NCI-H524 (cell line): ENCODE measurements at regions not wholly inside any gene's neighbourhood (a gene's known extent, or its start where the extent isn't known, plus 50 kb on each side); places are given as distances from the start of the nearest gene placed in this dataset.

ENCODE experiments used
- DNase-seq, 2 experiments: peaks; one replicate each; lab custom pipeline; 2025; lab: John Stamatoyannopoulos, UW

DNA sequence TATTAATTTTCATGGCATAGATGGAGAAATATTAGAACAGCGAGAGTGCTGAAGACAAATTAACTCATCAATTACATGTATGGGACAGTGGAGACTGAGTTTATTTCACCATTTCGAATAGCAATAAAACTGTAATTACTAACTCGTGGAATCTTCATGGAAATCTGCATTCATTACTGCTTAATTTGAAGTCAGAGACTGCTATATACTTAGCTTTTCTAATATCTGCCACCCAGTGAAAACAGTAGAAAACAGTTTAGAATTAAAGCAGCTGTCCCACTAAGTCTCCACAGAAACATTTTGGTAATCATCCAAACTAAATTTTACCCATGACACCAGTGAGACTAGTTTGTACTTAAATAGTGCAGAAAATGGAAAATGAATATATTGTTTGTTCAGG lies 56.8 kb downstream of the IZUMO3 start:
- DNase-seq: no peak

DNA sequence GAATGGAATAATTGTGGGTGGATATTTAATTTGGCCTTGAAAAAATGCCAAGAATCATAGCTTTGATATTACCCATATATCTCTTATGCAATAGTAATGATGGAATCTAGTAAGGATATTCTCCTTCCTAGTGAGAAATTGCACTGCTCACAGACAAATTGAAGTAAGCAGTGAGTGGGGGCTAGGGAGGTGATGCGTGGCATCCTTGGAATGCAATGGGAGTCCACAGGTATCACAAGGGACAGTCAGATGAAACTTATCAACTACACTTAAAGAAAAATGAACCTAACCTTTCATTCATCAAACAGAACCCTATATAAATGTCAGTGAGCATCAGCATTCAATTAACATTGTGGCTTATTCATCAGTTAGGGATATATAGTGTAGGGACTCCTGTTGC lies 57.8 kb downstream of the IZUMO3 start:
- no peak for DNase-seq

DNA sequence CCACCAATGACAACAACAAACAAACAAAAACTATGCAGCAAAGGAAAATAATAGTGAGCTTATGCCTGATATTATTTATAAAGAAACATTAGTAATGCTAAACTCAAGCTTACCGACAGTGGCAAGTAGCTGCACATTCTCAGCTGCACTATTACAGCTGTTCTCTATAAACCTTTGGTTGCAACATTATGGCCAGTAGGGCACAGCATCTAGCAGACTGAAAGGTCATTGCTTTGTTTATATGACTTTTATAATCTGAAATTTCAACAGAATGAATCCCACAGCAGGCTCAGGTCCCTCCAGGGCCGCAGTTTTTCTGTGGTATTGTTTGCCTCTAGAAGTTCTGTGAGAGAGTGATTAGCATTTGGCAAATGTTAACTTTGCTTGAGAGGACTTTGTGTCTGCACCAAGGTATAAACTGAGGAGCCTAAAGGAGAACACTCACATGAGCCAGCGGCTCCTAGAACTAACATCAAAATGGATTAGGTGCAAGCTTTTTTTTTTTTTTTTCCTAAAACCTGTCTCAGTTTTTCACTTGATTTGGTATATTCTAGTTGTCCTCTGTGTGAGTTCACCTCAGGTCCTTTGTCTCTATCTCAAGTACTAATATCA lies 58.3 kb downstream of the IZUMO3 start:
- no peak for DNase-seq

DNA sequence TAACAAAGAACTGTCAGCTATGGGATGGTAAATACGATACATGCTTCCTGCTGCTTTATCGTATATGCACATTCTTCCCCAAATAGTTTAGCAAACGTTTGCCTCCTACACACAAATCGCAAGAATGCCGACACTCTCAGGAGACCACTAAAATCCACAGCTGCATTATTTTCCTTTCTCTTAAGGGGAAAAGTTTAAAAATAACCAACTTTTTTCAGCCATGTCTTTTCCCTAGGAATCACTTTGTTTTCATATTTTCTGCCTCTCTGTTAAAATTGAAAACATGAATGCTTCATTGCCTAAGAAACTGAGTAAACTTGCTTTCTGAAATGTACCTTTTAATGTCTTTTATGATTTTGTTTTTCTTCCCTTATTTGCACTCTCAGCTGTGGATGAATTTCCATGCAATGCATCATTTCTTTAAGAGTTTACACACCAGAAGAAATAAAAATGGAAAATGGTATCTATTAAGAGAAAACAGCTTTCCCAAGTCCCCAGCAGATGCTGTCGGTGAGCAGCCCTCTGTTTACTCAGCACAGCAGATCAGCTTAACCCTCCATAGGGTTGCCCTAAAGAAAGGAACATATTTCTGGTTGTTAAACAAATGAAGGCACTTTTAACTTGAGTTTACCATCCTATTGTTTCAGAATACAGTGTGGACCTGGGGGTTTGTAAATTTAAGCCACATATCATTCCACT lies 66.2 kb downstream of the IZUMO3 start:
- peak in 1 of 2 experiments; percentile 29 for DNase-seq

DNA sequence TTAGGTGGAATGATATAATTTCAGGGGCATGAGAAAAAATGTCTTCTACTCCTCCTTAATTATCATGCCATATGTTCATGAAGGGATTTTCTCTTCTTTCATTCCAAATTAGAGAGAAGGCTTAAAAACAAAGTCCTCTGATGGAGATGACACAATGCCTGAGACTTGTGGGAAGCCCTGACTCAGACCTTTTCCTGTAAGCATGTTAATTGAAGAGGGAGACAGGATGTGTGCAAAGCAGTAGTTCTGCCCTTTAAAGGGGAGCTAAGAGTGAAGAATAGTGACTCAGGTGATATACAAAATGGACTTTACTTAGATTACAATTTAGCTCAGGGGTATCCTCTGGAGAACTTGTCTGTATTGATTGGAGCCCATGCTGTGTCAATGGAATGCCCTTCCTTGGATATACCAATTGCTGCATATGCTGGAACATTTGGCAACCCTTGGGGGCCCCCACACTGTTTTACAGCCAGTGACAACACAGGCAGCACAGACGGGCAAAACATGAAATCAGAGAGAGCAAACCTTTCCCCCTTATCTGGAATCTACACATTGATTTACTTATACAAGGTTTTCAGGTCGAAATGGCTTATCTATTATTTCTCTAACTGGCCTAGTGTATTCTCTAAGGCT lies 81.3 kb downstream of the IZUMO3 start:
- DNase-seq: peak; percentile 57 to 81

DNA sequence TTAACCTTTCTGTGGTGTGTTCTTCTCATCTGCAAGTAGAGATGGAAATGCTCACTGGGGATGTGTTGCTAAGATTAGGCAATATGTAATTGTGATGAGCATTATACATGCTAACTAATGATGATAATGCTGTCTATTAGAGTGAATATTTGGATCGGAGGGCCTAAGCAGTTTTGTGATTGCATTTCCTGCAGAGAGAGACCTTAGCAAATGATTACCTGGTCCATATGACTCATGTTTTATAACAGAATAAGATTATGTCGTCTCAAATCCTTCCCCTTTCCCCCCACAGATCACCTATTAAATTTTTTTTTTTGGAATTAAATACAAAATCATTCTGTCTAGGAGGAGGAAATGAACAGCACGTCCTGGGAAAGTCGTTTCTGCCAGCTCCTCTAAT lies 82.7 kb downstream of the IZUMO3 start:
- peak in 1 of 2 experiments; percentile 11 for DNase-seq

DNA sequence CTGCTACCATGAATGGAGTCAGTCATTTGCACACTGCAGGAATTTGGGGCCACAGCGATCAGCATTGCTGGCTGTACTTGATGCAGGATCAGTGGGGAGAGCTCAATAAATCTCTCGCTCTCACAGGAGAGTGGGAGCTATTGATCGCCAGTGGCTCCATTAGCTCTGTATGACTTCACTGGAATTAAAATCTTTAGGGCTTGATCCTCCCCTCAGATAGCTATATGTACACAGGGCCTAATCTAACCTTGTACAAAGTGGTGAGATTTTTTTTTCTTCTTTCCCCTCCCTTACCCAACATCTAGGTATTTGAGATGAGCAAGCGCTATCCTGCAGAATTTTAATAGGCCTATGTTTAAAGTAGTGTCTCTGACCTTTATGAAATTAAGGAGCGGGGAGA lies 84.9 kb downstream of the IZUMO3 start:
- no peak for DNase-seq

DNA sequence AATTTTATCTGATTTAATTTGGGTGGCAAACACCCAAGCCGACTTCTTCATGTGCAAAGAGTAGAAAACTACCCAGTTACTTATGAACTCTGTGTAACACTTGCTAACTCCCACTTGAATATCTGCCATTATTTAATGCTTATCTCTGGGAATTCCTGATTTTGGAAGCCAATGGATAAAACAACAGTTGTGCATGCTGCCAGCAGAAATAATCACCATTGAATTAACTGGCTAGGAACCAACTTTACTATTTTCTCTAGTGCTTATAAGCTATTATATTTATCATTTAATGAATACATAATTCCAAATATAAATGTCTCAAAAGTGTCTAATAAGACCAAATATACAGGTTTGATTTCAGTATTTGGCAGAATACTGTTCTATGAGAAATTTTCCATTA lies 85.7 kb downstream of the IZUMO3 start:
- no peak for DNase-seq

DNA sequence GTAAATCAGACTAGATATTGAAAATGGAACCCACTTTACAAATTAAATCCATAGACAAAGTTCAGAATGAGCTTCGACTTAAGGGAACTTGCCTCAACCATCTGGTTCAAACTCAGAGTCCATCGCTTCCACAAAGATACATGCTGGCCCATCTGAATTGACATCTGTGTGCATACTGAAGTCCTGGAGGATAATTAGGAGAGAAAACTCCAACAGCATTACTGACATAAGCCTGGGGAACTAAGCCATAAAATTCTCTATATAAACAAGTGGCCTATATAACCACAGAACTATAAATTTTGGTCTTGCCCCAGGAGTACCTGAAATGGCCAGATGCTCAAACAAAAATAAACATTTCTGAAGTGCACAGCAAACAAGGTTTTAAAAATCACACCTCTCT lies 94.4 kb downstream of the IZUMO3 start:
- DNase-seq: peak; percentile 63 to 90

DNA sequence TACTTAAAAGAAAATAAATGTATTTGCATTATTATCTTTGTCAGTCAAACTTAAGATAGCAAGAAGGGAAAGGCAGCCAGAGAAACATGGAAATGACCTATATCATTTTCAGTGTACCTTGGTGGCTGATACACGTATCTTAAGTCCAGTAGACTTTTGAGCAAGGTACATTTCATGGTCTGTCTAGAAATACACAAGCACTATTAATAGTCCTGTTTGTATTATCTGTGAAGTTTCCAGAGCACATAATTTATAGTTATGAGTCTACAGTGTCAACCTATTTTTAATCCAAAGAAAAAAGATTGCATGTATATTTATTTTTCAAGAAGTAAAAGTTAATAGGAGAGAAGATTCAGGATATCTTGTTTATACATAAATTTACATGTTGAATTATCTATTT lies 95.7 kb downstream of the IZUMO3 start:
- no peak for DNase-seq

DNA sequence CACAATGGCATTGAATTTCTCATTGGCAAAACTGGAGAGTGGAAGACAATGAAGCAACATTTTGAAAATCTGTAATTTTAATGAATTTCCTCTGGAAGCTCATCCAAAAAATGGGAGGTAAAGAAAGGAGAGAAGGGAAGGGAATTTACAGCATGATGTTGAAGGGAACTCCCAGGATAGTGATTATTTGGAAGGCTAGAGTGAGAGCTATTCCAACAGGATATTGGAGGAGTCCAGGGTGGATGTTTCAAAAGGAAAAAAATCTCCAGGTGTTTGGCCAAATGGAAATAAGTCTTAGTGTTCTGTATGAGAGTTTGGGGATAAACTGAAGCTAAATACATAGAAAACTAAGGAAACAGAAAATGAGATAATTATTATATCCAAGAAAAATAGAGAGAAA lies 106.2 kb downstream of the IZUMO3 start:
- DNase-seq: no peak

DNA sequence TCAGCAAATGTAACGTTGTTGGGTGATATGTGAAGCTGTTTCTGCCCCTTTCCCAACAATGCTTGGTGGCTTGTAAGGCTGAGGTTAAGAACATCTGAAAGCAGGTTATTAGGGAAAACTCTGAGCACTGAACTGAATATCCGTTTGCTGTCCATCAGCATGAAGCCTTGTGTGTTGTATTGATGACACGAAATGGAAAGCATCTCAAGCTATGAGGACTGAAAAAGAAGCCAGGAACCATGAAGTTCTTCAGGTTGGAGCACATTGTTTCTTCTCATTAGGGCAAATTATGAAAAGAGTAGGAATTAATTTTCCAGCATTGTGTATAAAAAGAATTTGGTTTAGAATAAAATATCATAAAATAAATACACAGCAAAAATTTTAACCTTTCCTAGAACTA lies 106.8 kb downstream of the IZUMO3 start:
- DNase-seq: no peak

DNA sequence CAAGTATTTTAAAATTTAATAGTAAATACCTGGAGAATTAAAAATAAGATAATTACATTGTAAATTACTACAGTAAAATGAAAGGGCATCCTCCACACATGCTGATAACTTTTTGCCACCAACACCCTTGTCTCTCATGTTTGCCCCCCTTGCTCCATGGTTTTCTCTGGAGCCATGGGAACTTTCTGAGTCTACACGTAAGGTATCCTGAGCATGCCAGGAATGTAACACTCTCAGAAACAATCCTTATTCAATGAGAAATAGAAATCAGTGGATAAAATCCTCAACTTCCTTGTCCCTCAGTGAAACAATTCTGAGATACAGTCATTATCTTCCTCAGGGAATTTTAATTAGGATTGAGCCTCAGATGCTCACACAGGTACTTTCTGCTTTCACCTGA lies 108.9 kb downstream of the IZUMO3 start:
- DNase-seq: no peak

DNA sequence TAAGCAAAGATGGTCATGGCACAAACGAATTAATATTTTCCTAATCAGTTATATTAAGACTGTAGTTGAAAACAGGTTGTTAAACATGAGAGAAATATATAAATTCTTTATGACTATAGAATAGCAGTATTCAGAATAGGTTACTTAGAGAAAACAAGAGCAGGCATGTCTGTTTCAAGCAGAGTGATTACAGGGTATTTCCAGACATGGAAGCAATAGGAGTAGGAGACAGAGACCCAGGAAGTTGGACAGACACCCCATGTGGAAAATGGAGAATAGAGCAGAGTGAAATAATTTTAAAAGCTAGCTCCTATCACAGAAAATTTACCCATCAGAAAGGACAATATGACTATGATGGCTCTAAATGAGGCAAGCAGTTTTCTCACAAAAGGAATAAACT lies 111.5 kb downstream of the IZUMO3 start:
- no peak for DNase-seq

DNA sequence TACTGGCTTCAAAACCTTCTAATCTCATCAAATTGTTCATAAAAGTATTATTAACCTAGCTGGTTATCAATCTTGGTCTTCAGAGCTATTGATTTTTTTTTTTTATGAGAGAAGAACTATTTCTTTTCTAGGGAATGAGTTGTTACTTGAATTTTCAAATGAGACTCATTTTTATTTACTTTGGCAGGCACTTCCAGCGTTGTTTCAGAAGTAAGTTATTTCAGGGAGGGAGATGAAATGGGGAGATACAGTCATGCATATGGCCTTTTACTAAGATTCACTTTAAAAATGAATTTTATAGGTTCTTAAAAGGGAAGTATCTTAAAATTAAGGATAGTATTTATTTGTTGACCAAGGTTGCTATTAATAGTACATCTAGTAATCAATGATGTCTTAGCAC lies 129.6 kb downstream of the IZUMO3 start:
- no peak for DNase-seq

DNA sequence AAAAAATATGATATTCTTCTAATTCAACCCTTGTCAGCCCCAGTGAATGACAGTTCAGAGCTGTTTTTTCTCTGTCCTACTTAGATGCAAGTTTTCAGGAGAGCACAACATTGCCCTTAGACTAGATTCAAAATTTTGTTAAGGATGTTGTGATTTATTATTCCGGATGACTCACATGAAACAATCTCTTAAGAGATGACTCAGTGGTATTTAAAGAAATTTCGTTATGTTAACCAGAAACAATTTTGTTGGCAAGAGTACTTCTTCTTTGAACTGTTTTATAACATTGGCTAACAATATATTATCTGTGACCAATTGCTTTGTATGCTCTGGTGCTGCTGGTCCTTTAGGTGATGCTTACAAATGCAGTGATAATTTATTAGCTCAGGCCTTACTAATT lies 132.0 kb downstream of the IZUMO3 start:
- DNase-seq: no peak

DNA sequence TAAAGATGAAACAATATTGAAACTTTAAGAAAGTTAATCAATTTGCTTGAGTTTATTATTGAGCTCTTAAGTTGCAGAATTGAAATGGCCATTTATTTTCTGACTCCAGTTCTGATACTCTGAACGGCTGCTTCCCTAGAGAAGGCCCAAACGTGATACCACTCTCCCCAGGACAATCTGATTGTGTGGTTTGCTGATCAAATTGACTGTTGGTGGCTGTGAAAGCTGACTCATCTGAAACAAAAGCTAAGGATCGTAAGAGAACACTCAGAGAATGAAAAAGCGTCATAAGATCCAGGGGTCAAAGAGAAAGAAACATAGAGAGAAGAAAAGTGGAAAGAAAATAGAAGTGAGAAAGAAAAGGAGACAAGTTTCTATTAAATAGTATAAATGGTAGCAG lies 147.2 kb downstream of the IZUMO3 start:
- no peak for DNase-seq

DNA sequence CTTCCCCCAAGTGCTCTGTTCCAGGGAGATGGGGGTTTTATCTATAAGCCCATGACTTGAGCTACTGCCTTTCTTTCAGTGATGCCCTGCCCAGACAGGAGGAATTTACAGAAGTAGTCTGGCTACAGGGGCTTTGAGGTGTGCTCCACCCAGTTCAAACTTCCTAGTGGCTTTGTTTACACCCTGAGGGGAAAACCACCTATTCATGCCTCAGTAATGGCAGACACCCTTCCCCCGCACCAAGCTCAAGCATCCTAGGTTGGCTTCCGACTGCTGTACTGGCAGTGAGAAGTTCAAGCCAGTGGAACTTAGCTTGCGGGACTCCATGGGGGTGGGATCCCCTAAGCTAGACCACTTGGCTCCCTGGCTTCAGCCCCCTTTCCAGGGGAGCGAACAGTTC lies 154.6 kb downstream of the IZUMO3 start:
- no peak for DNase-seq

DNA sequence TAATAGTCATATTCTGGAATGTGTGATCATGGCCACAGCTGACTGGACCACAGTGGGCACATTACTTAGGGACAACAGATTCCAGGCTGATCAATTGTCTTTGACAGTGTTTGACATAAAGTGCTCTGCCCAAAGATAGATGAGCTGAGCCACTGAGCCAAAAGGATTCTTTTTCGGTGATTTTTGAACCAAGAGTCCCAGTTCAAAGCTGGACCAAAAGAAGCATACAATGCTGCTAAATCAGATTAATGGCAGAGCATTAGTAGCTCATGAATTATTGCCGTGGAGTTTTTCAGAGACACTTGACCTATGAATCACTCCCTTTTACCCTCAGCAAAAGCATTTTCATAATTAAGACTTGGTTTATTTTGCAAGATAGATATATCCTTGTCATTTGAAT lies 160.6 kb downstream of the IZUMO3 start:
- no peak for DNase-seq

DNA sequence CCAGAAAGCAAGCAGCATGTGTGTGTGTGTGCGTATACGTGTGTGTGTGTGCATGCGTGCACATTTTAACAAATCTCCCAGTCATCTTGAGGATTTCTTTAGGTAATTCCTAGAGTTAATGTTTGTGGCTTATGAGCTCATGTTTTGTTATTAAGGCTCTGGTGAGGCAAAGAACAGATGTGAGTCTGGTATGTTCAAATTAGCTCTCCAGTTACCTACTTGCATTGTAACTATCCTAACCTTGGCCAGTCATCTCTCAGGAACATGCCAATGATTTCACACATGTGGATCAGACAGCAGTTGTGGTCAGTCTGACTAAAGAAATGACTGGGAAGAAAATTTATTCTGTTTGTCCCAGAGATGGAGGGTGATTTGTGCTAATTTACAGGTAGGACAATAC lies 163.1 kb downstream of the IZUMO3 start:
- DNase-seq: peak in 1 of 2 experiments; percentile 4

DNA sequence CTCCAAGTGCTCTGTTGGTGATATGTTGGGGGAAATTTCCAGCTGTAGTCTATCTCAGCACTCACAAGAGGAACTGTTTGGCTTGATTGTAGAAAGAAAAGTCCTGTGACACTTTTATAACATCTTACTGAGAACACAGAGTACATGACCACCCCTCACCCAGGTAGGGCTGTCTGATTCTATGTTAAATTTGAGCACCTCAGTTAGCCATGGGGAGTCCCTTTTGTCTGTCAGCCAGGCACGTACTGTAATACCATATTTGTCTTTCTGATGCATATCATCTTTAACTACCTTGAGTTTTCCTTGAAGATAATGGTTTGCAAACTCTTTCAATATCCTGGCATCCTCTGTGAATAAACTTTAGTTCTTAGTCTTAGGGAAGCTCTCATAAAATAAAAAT lies 164.5 kb downstream of the IZUMO3 start:
- DNase-seq: no peak

DNA sequence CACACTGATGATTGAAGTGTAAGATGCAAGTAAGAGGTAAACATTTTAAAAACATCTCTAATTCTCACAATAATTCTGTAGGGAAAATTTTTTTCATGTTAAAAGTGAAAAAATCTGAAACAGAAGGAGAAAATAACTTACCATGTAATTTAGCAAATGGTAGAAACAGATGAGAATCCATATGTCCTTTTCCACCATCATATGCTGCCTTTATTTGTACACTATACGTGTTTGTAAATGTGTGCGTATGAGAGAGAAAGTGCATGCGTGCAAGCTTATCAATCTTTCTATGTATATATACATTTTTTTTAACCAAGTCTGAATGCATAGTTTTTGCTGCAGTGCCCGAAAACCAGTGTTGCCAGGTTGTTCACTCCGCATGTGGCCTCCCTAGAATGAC lies 186.7 kb downstream of the IZUMO3 start:
- no peak for DNase-seq

DNA sequence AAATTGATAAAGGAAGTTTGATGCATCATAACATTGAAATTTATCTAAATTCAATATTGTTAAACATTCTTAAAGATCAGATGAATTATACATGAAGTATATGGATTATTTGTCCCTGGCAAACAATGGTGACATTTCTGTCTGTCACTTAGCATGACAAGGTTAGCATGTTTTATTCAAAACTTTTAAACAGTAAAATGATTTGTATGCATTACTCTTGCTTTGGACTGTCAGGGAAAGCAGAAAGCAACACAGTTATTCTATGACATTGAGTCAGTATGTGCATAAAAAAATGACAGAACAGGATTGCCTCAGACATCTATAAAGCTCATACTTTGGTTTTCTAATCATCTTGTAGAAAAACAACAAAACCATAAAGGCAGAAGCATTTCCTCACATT lies 193.7 kb downstream of the IZUMO3 start:
- DNase-seq: no peak

DNA sequence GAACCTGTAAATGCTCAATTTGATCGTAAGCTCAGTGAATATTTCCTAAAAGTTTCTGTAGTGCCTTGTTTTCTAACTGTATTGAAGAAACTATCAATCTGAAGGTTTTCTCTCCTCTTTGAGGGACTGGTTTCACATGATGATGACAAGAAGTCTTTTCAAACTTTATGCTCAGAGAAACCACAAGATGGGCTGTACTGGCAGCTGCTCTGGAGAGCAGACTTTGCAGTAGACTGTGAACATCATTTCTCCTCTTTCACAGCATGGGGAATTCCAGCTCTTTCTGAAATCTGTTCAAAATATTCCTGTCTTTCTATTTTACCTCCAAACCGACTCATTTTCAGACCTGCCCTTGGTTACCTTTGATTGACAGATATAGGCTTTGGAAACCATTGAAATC lies 194.4 kb downstream of the IZUMO3 start:
- no peak for DNase-seq
